VCaP (cell line): ENCODE measurements at regions not wholly inside any gene's neighbourhood (a gene's known extent, or its start where the extent isn't known, plus 50 kb on each side); places are given as distances from the start of the nearest gene placed in this dataset.

Source experiments
- H3K27ac ChIP-seq: fragments of 450-650 bp; 2 replicates; pipeline ENCODE4 v1.5.1; 2017
- TF ChIP-seq, protein P1 (sequence below): fragments of 450-650 bp; conservative IDR thresholded peaks from 2 replicates; pipeline ENCODE4 v1.5.1; 2017; ENCODE audit warnings: mild to moderate bottlenecking, moderate library complexity

DNA sequence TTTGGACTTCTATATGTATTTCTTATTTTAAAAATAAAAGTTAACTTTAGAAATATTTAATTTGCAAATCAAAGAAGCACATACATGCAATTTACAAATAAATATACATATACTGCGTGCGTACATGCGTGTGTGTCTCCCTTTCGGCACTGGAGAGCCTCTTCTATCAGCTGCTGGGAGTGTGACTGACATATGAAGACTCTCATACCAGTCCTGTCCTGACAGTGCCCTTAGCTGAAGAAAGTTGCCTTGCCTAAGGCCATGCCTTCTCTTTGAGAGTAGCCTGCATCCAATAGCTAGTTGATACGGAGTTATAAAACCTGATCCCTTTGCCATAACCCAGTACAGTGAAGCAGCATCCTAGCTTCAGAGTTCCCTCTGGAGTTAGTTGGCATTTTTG is 282.4 kb upstream of the NEGR1 start:
- TF ChIP-seq, protein P1, sequence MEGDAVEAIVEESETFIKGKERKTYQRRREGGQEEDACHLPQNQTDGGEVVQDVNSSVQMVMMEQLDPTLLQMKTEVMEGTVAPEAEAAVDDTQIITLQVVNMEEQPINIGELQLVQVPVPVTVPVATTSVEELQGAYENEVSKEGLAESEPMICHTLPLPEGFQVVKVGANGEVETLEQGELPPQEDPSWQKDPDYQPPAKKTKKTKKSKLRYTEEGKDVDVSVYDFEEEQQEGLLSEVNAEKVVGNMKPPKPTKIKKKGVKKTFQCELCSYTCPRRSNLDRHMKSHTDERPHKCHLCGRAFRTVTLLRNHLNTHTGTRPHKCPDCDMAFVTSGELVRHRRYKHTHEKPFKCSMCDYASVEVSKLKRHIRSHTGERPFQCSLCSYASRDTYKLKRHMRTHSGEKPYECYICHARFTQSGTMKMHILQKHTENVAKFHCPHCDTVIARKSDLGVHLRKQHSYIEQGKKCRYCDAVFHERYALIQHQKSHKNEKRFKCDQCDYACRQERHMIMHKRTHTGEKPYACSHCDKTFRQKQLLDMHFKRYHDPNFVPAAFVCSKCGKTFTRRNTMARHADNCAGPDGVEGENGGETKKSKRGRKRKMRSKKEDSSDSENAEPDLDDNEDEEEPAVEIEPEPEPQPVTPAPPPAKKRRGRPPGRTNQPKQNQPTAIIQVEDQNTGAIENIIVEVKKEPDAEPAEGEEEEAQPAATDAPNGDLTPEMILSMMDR, result no peak

DNA sequence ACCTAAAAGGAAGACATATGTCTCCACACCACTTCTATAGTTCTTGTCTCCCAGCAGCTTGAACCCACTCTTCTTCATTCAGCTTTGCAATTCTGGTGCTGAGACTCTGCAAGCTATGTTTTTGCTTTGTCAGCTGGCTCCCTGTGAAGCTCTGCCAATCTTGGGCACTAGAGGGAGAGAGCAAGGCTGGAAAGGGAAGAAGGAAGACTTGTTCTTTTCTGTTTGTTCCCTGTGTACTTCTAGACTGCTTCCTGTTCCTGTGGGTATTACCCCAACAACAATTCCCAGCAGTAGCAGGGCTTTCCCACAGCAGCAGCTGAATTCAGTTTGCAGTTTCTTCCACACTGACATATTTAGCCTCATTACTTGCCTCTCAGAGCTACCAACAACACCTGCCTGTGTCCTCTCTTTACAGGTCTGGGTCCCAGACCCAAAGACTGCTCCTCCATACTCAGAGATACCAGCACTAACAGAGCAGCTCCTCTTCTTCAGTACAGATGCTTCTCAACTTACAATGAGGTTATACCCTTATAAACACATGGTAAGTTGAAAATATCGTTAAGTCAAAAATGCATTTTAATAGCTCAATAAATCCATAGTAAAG is 275.2 kb upstream of the NEGR1 start:
- no peak overlapping the region for H3K27ac ChIP-seq
- TF ChIP-seq, protein P1, result peak; percentile 66

More for the DNA sequence above, 282.4 kb upstream of the NEGR1 start:
- H3K27ac ChIP-seq, result no peak overlapping the region

DNA sequence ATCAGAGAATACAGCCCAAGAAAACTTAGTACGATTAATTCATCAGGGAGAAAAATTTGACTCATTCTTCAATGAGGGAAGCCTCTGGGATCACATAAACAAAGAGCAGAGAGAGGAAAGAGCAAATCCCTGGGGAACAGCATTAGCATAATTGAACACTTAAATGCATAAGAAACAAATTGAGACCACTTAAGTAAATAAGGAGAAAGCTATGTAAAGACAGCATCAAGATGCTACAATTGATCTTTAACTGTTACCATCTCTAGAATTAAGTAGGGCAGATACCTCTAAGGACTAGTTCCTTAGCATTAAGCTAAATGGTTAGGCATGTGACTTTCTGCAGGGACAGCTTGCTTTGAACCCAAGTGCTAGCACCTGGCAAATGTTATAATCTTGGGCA is 265.1 kb upstream of the NEGR1 start:
- TF ChIP-seq, protein P1, result no peak
- no peak overlapping the region for H3K27ac ChIP-seq

DNA sequence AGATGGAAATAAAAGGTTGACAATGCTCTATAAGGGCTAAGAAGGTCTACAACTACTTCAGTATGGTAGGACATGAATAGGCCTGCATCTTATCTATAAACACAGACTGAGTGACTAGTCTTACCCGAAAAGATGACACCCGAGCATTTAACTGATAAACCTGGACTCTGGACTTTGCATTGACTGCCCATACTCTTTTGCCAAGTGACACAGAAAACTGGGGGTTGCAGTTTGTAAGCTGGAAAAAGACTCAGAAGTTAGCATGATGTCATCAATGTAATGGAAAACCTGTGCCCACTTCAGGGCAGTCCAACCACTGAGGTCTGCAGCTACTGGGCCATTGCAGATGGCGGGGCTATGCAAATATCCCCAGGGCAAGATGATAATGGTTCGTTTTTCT is 258.3 kb upstream of the NEGR1 start:
- TF ChIP-seq, protein P1, result no peak
- H3K27ac ChIP-seq, result no peak overlapping the region

DNA sequence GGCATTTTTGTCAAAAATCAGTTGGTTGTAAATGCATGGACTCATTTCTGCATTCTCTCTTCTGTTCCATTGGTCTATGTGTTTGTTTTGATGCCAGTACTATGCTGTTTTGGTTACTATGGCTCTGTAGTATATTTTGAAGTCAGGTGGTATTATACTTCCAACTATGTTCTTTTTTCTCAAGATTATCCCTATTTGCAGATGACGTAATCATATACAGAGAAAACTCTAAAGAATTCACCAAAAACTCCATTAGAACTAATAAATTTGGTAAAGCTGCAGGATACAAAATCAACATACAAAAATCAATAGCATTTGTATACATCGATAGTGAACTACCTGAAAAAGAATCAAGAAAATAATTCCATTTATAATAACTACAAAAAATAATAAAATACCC is 253.1 kb upstream of the NEGR1 start:
- no peak overlapping the region for H3K27ac ChIP-seq
- TF ChIP-seq, protein P1, result no peak

DNA sequence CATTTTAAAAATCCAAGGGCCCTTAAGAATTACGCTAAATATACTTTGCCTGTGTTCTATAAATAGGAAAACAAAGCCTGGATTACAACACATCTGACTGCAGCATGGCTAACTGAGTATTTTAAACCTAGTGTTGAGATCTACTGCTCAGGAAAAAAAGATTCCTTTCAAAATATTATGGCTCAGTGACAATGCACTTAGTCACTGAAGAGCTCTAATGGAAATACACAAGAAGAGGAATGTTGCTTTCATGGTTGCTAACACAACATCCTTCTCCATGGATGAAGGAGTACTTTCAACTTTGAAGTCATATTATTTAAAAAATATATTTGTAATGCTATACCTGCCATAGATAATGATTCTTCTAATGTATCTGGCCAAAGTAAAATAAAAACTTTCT is 248.3 kb upstream of the NEGR1 start:
- TF ChIP-seq, protein P1, result no peak
- no peak overlapping the region for H3K27ac ChIP-seq

DNA sequence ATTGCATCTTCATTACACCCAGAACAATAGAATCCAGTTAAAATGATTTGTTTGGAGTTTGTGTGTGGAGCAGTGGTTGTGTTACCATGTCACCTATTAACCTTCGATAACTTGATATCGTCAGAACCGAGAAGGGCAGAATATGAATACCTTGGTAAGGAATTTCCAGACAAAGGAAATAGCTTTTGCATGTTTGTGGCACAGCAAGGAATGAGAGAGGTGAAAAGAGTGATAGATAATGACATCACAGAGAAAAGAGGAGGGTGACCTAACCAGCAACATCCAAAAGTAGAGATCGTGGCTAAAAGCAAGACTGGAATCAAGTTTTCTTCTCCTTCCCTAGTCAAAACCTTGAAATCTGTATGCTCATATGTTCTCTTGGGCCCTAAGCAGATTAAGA is 244.6 kb upstream of the NEGR1 start:
- TF ChIP-seq, protein P1, result no peak

DNA sequence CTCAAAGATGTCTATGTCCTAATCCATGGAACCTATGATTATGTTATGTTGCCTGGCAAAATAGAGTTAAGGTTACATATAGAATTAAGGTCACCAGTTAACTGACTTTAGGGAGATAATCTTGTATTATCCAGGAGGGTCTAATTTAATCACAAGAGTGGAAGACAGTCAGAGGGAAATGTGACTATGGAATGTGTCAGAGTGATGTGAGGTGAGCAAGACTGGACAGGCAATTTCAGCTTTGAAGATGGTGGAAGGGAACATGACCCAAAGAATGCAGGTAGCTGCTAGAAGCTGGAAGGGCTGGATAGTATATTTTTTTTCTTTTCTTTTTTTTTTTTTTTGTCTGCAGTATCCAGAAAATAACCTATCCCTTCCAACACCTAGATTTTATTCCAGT is 241.7 kb upstream of the NEGR1 start:
- TF ChIP-seq, protein P1, result no peak
- H3K27ac ChIP-seq, result no peak overlapping the region

More for the DNA sequence above, 244.6 kb upstream of the NEGR1 start:
- no peak overlapping the region for H3K27ac ChIP-seq
